ENCODE measurements at regions not wholly inside any gene's neighbourhood (a gene's known extent, or its start where the extent isn't known, plus 50 kb on each side); places are given as distances from the start of the nearest gene placed in this dataset.

- Histone ChIP-seq H3K27ac (no peak overlapping the region), H3K4me3 (no peak overlapping the region), H3K4me1 (replicated peaks in 1 of 2) (no peaks in the 10 kb centered on the region)
- 42 to 100% (median 95%) methylated on average over 1 to 3 of the region's 3 CpGs; no CpG with 5 or more reads in 2 of the 10 experiments for WGBS, 10 experiments
- ATAC-seq (replicated peaks in 6 of 8): peak in 2 of 8 experiments; percentile 16 to 27
- in situ Hi-C loops (cut with MboI; ENCODE audit: low pct_unique_long_range_greater_than_20kb in 2 of 9, low sequenced_read_pairs in 9 of 9, unreplicated experiment in 9 of 9): loop anchor here in 1 of 9 experiments (25.0 kb wide), 1 partner anchor 110 kb away; no protein-coding TSS in a partner anchor
These were observed 338.3 kb upstream of the NT5C1B start for GRCh38 chr2:18927525-18928232.

DNA sequence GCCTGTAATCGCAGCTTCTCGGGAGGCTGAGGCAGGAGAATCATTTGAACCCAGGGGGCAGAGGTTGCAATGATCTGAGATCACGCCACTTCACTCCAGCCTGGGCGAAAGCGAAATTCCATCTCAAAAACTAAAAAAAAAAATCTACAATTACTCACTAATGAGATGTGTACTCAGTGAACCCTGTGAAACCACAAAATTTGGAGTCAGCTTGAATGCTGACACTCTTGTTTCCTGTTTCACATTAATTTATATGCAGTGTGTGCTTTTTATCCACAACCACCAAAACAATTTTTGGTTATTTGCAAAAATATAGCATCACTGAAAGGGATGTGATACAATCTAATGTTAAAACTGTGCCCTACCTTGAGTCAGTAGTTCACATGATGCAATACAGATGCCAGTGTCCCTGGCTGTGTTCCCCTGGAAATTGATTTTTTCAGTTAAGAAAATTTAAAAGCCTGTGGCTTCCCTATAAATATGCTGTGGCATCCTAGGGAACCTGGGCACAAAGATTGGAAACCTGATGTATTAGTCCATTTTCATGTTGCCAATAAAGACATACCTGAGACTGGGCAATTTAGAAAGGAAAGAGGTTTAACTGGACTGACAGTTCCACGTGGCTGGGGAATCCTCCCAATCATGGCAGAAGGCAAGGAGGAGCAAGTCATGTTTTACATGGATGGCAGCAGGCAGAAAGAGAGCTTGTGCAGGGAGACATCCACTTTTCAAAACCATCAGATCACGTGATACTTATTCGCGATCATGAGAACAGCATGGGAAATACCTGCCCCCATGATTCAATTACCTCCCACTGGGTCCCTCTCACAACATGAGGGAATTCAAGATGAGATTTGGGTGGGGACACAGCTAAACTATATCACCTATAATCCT is 337.5 kb upstream of the NT5C1B start:
- whole genome bisulfite sequencing, 10 experiments: 70 to 98% (median 90%) methylated on average over 2 to 9 of the region's 9 CpGs; no CpG with 5 or more reads in 2 of the 10 experiments
- in situ Hi-C loops (cut with MboI; ENCODE audit: low pct_unique_long_range_greater_than_20kb in 2 of 9, low sequenced_read_pairs in 9 of 9, unreplicated experiment in 9 of 9): loop anchor here in 1 of 9 experiments (25.0 kb wide), 1 partner anchor 110 kb away; no protein-coding TSS in a partner anchor
- no peak for ATAC-seq (replicated peaks in 6 of 8)

GRCh38 chr2:18925296-18925695 is 335.9 kb upstream of the NT5C1B start:
- peak in 3 of 8 experiments; percentile 81 to 92 (median 88) for ATAC-seq (replicated peaks in 6 of 8)
- no peak overlapping the region for H3K27ac ChIP-seq
- in situ Hi-C loops (cut with MboI; ENCODE audit: low pct_unique_long_range_greater_than_20kb in 2 of 9, low sequenced_read_pairs in 9 of 9, unreplicated experiment in 9 of 9): loop anchor here in 1 of 9 experiments (25.0 kb wide), 1 partner anchor 112 kb away; no protein-coding TSS in a partner anchor
- no peak overlapping the region for H3K4me3 ChIP-seq
- no peaks in the 10 kb centered on the region for H3K4me1 ChIP-seq (replicated peaks in 1 of 2)
- 0 to 86% (median 43%) methylated on average over 1 to 2 of the region's 2 CpGs; no CpG with 5 or more reads in 1 of the 10 experiments for WGBS, 10 experiments

More for the DNA sequence above, 337.5 kb upstream of the NT5C1B start:
- H3K4me3 ChIP-seq: no peak overlapping the region
- no peak overlapping the region for H3K27ac ChIP-seq
- H3K4me1 ChIP-seq (replicated peaks in 1 of 2): no peaks in the 10 kb centered on the region

DNA sequence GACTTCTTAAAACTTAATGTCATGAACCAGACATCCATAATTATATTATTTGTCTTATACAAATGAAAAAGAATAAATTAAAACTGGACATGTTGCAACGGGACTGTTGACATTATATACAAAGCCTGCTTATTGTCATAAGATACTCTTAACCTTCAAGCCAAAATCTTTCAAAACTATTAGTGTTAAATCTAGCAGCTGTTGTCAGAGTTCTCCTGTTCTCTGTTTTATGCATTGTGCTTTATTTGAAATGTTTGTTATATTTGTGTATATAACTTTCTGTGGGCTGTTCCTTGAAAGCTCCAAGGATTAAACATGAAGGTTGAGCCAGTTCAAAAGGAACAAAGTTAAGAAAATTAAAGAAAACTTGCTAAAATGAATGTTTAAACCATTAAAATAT is 335.5 kb upstream of the NT5C1B start:
- WGBS, 10 experiments: 0 to 100% (median 92%) methylated on average over 1 of the region's 1 CpG; no CpG with 5 or more reads in 2 of the 10 experiments
- peak in 2 of 8 experiments; percentile 33 to 46 for ATAC-seq (replicated peaks in 6 of 8)
- Histone ChIP-seq H3K27ac (no peak overlapping the region), H3K4me3 (no peak overlapping the region), H3K4me1 (replicated peaks in 1 of 2) (no peaks in the 10 kb centered on the region)
- in situ Hi-C loops (cut with MboI; ENCODE audit: low pct_unique_long_range_greater_than_20kb in 2 of 9, low sequenced_read_pairs in 9 of 9, unreplicated experiment in 9 of 9): loop anchor here in 1 of 9 experiments (25.0 kb wide), 1 partner anchor 112 kb away; no protein-coding TSS in a partner anchor

DNA sequence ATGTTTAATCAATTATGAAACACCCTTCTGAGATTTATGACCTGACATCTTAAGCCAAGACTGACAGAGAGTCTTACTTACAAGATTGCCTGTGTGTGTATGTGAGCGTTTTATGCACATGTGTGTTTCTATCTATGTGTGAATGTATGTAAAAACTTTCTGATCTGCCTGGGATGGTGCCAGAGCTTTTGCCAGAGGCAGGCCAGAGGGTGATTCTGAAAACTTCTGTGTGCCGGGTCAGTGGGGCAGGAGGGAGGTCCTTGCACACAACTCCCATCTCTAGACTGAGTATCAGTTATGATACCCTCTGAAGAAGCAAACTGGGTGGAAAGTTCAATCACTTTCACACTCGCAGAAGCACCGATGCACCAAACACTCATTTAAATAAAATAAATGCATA is 335.0 kb upstream of the NT5C1B start:
- in situ Hi-C loops (cut with MboI; ENCODE audit: low pct_unique_long_range_greater_than_20kb in 2 of 9, low sequenced_read_pairs in 9 of 9, unreplicated experiment in 9 of 9): no loop called here
- Histone ChIP-seq H3K4me3 (no peak overlapping the region), H3K27ac (no peak overlapping the region), H3K4me1 (replicated peaks in 1 of 2) (no peaks in the 10 kb centered on the region)
- WGBS, 10 experiments: 0 to 100% (median 80%) methylated on average over 1 to 4 of the region's 4 CpGs; no CpG with 5 or more reads in 3 of the 10 experiments
- peak in 2 of 8 experiments; percentile 10 to 70 for ATAC-seq (replicated peaks in 6 of 8)

GRCh38 chr2:18922276-18922675 is 332.9 kb upstream of the NT5C1B start:
- in situ Hi-C loops (cut with MboI; ENCODE audit: low pct_unique_long_range_greater_than_20kb in 2 of 9, low sequenced_read_pairs in 9 of 9, unreplicated experiment in 9 of 9): no loop called here
- Histone ChIP-seq H3K4me3 (no peak overlapping the region), H3K27ac (no peak overlapping the region), H3K4me1 (replicated peaks in 1 of 2) (no peaks in the 10 kb centered on the region)
- WGBS, 10 experiments: 80 to 100% (median 100%) methylated on average over 1 of the region's 1 CpG; no CpG with 5 or more reads in 4 of the 10 experiments
- no peak for ATAC-seq (replicated peaks in 6 of 8)

DNA sequence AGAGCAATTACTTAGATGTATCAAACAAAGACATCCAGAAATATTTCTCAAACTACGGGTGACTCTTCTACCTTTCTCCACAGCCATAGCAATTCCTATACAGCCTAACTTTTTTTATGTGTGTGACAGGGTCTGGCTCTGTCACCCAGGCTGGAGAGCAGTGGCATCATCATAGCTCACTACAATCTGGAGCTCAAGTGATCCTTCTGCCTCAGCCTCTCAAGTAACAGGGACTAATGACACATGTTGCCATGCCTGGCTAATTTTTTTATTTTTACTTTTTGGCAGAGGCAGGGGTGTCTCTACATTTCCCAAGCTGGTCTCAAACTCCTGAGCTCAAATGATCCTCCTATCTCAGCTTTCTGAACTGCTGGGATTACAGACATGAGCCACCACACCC is 328.9 kb upstream of the NT5C1B start:
- no peak overlapping the region for H3K4me3 ChIP-seq
- peaks cover 0 to 4% of the 10 kb centered on the region in 2 donors for H3K4me1 ChIP-seq (replicated peaks in 1 of 2)
- H3K27ac ChIP-seq: no peak overlapping the region
- peak in 1 of 8 experiments; percentile 35 for ATAC-seq (replicated peaks in 6 of 8)
- 0 to 13% (median 0%) methylated on average over 1 of the region's 1 CpG; no CpG with 5 or more reads in 1 of the 10 experiments for WGBS, 10 experiments
- in situ Hi-C loops (cut with MboI; ENCODE audit: low pct_unique_long_range_greater_than_20kb in 2 of 9, low sequenced_read_pairs in 9 of 9, unreplicated experiment in 9 of 9): no loop called here

DNA sequence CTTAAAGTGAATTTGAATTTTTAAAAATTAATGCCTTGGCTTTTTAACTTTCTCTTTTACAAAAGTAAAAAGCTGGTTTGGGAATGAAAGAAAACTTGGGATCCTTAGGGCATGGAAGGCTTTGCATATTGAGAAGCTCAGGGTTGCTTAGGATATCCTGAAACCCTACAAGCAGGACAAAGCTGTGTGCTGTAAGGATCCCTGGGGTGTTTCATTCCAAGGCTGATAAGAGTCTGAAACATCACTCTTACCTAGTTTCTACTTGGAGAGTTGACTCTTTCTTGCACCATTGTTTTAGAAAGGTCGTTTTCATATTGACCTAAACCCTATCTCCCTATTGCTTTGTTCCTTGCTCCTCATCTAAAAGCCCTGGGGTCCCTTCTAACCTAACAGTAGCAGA is 325.9 kb upstream of the NT5C1B start:
- no peak for ATAC-seq (replicated peaks in 6 of 8)
- in situ Hi-C loops (cut with MboI; ENCODE audit: low pct_unique_long_range_greater_than_20kb in 2 of 9, low sequenced_read_pairs in 9 of 9, unreplicated experiment in 9 of 9): no loop called here
- whole genome bisulfite sequencing, 10 experiments: 17 to 100% (median 40%) methylated on average over 1 of the region's 1 CpG; no CpG with 5 or more reads in 5 of the 10 experiments

DNA sequence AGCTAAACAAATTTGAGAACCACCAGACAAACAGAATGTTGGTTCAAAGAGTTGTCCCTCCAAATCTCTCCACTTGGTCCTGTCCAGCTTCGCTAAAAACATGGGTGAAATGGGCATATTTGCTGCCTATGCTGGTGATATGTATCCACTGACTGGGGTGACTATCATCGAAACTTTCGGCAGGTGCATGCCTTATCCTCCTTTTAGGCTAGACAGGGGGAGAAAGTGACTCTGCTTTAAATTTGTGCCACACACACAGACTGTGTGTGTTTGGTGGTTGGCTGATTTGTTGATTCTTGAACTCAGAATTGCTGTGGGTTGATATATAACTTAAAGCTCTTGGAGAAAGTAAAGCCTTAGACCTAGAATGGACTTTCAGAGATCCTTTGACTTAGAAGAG is 324.1 kb upstream of the NT5C1B start:
- Histone ChIP-seq H3K4me1 (replicated peaks in 1 of 2) (peaks cover 0 to 4% of the 10 kb centered on the region in 2 donors), H3K27ac (no peak overlapping the region), H3K4me3 (no peak overlapping the region)
- 82 to 100% (median 96%) methylated on average over 1 to 3 of the region's 3 CpGs; no CpG with 5 or more reads in 5 of the 10 experiments for WGBS, 10 experiments
- no peak for ATAC-seq (replicated peaks in 6 of 8)
- in situ Hi-C loops (cut with MboI; ENCODE audit: low pct_unique_long_range_greater_than_20kb in 2 of 9, low sequenced_read_pairs in 9 of 9, unreplicated experiment in 9 of 9): no loop called here

More for the DNA sequence above, 325.9 kb upstream of the NT5C1B start:
- no peak overlapping the region for H3K4me3 ChIP-seq
- no peak overlapping the region for H3K27ac ChIP-seq
- H3K4me1 ChIP-seq (replicated peaks in 1 of 2): peaks cover 0 to 4% of the 10 kb centered on the region in 2 donors

- Histone ChIP-seq H3K4me3 (no peak overlapping the region), H3K27ac (no peak overlapping the region), H3K4me1 (replicated peaks in 1 of 2) (peaks cover 0 to 4% of the 10 kb centered on the region in 2 donors)
- WGBS, 10 experiments: 50 to 100% (median 83%) methylated on average over 1 to 5 of the region's 8 CpGs; no CpG with 5 or more reads in 2 of the 10 experiments
- in situ Hi-C loops (cut with MboI; ENCODE audit: low pct_unique_long_range_greater_than_20kb in 2 of 9, low sequenced_read_pairs in 9 of 9, unreplicated experiment in 9 of 9): no loop called here
- no peak for ATAC-seq (replicated peaks in 6 of 8)
These were observed 323.0 kb upstream of the NT5C1B start for GRCh38 chr2:18912225-18912888.

- 100% methylated on average over 1 of the region's 7 CpGs; no CpG with 5 or more reads in 8 of the 10 experiments for WGBS, 10 experiments
- no peak overlapping the region for H3K4me3 ChIP-seq
- H3K4me1 ChIP-seq (replicated peaks in 1 of 2): peaks cover 0 to 4% of the 10 kb centered on the region in 2 donors
- in situ Hi-C loops (cut with MboI; ENCODE audit: low pct_unique_long_range_greater_than_20kb in 2 of 9, low sequenced_read_pairs in 9 of 9, unreplicated experiment in 9 of 9): no loop called here
- no peak overlapping the region for H3K27ac ChIP-seq
- ATAC-seq (replicated peaks in 6 of 8): no peak
These were observed 322.0 kb upstream of the NT5C1B start for GRCh38 chr2:18911416-18911815.

DNA sequence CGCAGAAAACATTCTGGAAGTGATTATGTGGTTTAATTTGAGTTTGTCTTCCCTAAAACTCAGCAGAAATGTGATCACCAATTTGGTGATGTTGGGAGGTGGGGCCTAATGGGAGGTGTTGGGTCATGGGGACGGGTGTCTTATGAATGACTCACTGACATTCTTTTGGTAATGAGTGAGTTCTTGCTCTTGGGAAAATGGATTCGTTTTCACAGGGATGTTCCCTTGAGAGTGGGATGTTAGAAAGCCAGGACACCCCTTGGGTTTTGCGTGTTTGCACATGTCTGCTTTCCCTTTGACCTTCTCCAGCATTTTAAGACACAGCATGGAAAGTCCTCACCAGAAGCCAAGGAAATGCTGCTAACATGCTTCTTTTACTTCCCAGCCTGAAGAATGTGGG is 321.5 kb upstream of the NT5C1B start:
- H3K4me1 ChIP-seq (replicated peaks in 1 of 2): no peaks in the 10 kb centered on the region
- 0 to 100% (median 48%) methylated on average over 1 to 4 of the region's 4 CpGs; no CpG with 5 or more reads in 1 of the 10 experiments for WGBS, 10 experiments
- ATAC-seq (replicated peaks in 6 of 8): peak in 2 of 8 experiments; percentile 89 to 91
- in situ Hi-C loops (cut with MboI; ENCODE audit: low pct_unique_long_range_greater_than_20kb in 2 of 9, low sequenced_read_pairs in 9 of 9, unreplicated experiment in 9 of 9): no loop called here
- no peak overlapping the region for H3K27ac ChIP-seq
- H3K4me3 ChIP-seq: no peak overlapping the region

Data from motor neuron (in vitro differentiated cells).